Neural cell (in vitro differentiated cells): ENCODE measurements at regions not wholly inside any gene's neighbourhood (a gene's known extent, or its start where the extent isn't known, plus 50 kb on each side); places are given as distances from the start of the nearest gene placed in this dataset.

ENCODE experiments used
- H2AFZ ChIP-seq: fragments of 200-600, 300-800 bp; sonication (generic), shearing (Covaris generic); 2 replicates; pipeline ENCODE4 v1.6.0; 2014; ENCODE audit warnings: low read depth, mild to moderate bottlenecking, antibody characterized with exemption, low read length, moderate library complexity
- H3F3A ChIP-seq: fragments of 200-600 bp; shearing (Covaris generic); 2 replicates; pipeline ENCODE4 v1.6.1; 2016; ENCODE audit warnings: mild to moderate bottlenecking, moderate library complexity, mixed read lengths, antibody characterized with exemption, low read length; ENCODE audit not compliant: insufficient read depth, poor library complexity, severe bottlenecking
- H3K27ac ChIP-seq: fragments of 200-600, 300-800 bp; sonication (generic), shearing (Covaris generic); 2 replicates; pipeline ENCODE4 v1.5.1; 2014; ENCODE audit warnings: mild to moderate bottlenecking, low read length, moderate library complexity
- H3K27me3 ChIP-seq: fragments of 300-800, 200-600 bp; sonication (generic), shearing (Covaris generic); 2 replicates; pipeline ENCODE4 v1.6.0; 2014; ENCODE audit warnings: mild to moderate bottlenecking, low read depth, low read length, moderate library complexity; ENCODE audit not compliant: insufficient read depth
- H3K36me3 ChIP-seq: fragments of 300-800, 200-600 bp; sonication (generic), shearing (Covaris generic); 2 replicates; pipeline ENCODE4 v1.5.1; 2014; ENCODE audit warnings: mild to moderate bottlenecking, antibody characterized with exemption, low read length, moderate library complexity; ENCODE audit not compliant: insufficient read depth
- H3K4me2 ChIP-seq: fragments of 300-800, 200-600 bp; sonication (generic), shearing (Covaris generic); 2 replicates; pipeline ENCODE4 v1.6.0; 2014; ENCODE audit warnings: mild to moderate bottlenecking, low read length
- H3K4me3 ChIP-seq: fragments of 300-800, 200-600 bp; sonication (generic), shearing (Covaris generic); 2 replicates; pipeline ENCODE4 v1.5.1; 2014; ENCODE audit warnings: mild to moderate bottlenecking, low read length, moderate library complexity
- H3K79me2 ChIP-seq: fragments of 200-600 bp; shearing (Covaris generic); replicated peaks from 2 replicates; pipeline ENCODE4 v1.6.0; 2014; ENCODE audit warnings: mild to moderate bottlenecking, low read length, moderate library complexity; ENCODE audit not compliant: insufficient read depth
- H3K9ac ChIP-seq: fragments of 300-800, 200-600 bp; sonication (generic), shearing (Covaris generic); 2 replicates; pipeline ENCODE4 v1.6.1; 2016; ENCODE audit warnings: mild to moderate bottlenecking, low read length, mixed read lengths
- H3K9me2 ChIP-seq: fragments of 200-600 bp; shearing (Covaris generic); 2 replicates; pipeline ENCODE4 v1.6.1; 2016; ENCODE audit warnings: mild to moderate bottlenecking, low read length, mixed read lengths; ENCODE audit not compliant: insufficient read depth
- H3K9me3 ChIP-seq: fragments of 200-600, 300-800 bp; sonication (generic), shearing (Covaris generic); 2 replicates; pipeline ENCODE4 v1.6.1; 2016; ENCODE audit warnings: mild to moderate bottlenecking, mixed run types, low read length, moderate library complexity, mixed read lengths
- H4K20me1 ChIP-seq: fragments of 200-600 bp; shearing (Covaris generic); 2 replicates; pipeline ENCODE4 v1.6.1; 2016; ENCODE audit warnings: mild to moderate bottlenecking, mixed run types; ENCODE audit not compliant: insufficient read depth
- EP300 ChIP-seq: fragments of 450-650 bp; conservative IDR thresholded peaks from 2 replicates; pipeline ENCODE4 v1.6.1; 2014; ENCODE audit warnings: antibody characterized with exemption, mild to moderate bottlenecking, moderate library complexity; ENCODE audit not compliant: poor library complexity, severe bottlenecking
- EZH2 ChIP-seq: fragments of 200-600, 300-800 bp; shearing (Covaris generic), sonication (generic); IDR thresholded peaks from 2 replicates; pipeline ENCODE4 v1.6.1; 2014; ENCODE audit warnings: antibody characterized with exemption, low read length, borderline replicate concordance, mild to moderate bottlenecking; ENCODE audit not compliant: insufficient read depth, poor library complexity, severe bottlenecking
- MXI1 ChIP-seq: fragments of 450-650 bp; conservative IDR thresholded peaks from 2 replicates; pipeline ENCODE4 v1.6.1; 2014; ENCODE audit warnings: antibody characterized with exemption, mild to moderate bottlenecking; ENCODE audit not compliant: poor library complexity, severe bottlenecking
- POLR2AphosphoS5 ChIP-seq: IDR thresholded peaks from 2 replicates; pipeline ENCODE4 v1.6.1; 2012
- RAD21 ChIP-seq: fragments of 450-650 bp; conservative IDR thresholded peaks from 2 replicates; pipeline ENCODE4 v1.6.1; 2014; ENCODE audit warnings: antibody characterized with exemption, mild to moderate bottlenecking, moderate library complexity
- SMC3 ChIP-seq: fragments of 450-650 bp; conservative IDR thresholded peaks from 2 replicates; pipeline ENCODE4 v1.6.1; 2014; ENCODE audit warnings: antibody characterized with exemption, mild to moderate bottlenecking, moderate library complexity; ENCODE audit not compliant: poor library complexity
- TAF1 ChIP-seq: IDR thresholded peaks from 2 replicates; pipeline ENCODE4 v1.6.1; 2012; ENCODE audit warnings: low read depth
- TF ChIP-seq, protein P1 (sequence below): fragments of 450-650 bp; IDR thresholded peaks from 2 replicates; pipeline ENCODE4 v1.5.1; 2014; ENCODE audit warnings: antibody characterized with exemption, mild to moderate bottlenecking, moderate library complexity; ENCODE audit not compliant: poor library complexity, severe bottlenecking
- TF ChIP-seq, protein P2 (sequence below): IDR thresholded peaks from 2 replicates; pipeline ENCODE4 v1.6.1; 2012; ENCODE audit warnings: borderline replicate concordance

DNA sequence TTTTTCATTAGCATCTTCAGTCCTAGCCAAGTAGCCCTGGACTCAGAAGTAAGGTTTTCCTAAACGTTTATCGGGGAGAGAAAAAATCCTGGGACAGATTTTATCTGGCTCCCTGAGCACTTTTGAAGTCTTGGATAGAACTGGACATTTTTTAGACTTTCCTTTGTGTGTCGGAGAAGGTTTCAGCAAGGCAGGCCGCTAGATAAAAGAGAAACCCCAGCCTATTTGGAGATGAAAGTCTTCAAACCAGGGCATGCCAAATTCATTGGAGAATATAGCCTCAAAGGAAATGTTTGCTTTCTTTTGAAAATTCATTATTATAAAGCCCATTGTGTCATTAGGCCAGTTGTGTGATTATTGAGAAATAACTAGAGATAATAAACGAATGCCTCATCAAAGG is 228.1 kb downstream of the BAMBI start:
- Histone ChIP-seq H4K20me1 (no peaks in the 10 kb centered on the region), H3K79me2 (no peaks in the 10 kb centered on the region), H3K4me3 (no peak overlapping the region), H3K9me2 (no peaks in the 10 kb centered on the region), H3F3A (no peaks in the 10 kb centered on the region), H3K4me2 (no peak overlapping the region), H3K9ac (no peak overlapping the region), H3K36me3 (no peaks in the 10 kb centered on the region), H3K27ac (no peak overlapping the region), H2AFZ (no peak overlapping the region), H3K9me3 (no peaks in the 10 kb centered on the region), H3K27me3 (peaks cover 4% of the 10 kb centered on the region)
- TF ChIP-seq, protein P1, sequence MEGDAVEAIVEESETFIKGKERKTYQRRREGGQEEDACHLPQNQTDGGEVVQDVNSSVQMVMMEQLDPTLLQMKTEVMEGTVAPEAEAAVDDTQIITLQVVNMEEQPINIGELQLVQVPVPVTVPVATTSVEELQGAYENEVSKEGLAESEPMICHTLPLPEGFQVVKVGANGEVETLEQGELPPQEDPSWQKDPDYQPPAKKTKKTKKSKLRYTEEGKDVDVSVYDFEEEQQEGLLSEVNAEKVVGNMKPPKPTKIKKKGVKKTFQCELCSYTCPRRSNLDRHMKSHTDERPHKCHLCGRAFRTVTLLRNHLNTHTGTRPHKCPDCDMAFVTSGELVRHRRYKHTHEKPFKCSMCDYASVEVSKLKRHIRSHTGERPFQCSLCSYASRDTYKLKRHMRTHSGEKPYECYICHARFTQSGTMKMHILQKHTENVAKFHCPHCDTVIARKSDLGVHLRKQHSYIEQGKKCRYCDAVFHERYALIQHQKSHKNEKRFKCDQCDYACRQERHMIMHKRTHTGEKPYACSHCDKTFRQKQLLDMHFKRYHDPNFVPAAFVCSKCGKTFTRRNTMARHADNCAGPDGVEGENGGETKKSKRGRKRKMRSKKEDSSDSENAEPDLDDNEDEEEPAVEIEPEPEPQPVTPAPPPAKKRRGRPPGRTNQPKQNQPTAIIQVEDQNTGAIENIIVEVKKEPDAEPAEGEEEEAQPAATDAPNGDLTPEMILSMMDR, result no peak
- TF ChIP-seq, protein P2, sequence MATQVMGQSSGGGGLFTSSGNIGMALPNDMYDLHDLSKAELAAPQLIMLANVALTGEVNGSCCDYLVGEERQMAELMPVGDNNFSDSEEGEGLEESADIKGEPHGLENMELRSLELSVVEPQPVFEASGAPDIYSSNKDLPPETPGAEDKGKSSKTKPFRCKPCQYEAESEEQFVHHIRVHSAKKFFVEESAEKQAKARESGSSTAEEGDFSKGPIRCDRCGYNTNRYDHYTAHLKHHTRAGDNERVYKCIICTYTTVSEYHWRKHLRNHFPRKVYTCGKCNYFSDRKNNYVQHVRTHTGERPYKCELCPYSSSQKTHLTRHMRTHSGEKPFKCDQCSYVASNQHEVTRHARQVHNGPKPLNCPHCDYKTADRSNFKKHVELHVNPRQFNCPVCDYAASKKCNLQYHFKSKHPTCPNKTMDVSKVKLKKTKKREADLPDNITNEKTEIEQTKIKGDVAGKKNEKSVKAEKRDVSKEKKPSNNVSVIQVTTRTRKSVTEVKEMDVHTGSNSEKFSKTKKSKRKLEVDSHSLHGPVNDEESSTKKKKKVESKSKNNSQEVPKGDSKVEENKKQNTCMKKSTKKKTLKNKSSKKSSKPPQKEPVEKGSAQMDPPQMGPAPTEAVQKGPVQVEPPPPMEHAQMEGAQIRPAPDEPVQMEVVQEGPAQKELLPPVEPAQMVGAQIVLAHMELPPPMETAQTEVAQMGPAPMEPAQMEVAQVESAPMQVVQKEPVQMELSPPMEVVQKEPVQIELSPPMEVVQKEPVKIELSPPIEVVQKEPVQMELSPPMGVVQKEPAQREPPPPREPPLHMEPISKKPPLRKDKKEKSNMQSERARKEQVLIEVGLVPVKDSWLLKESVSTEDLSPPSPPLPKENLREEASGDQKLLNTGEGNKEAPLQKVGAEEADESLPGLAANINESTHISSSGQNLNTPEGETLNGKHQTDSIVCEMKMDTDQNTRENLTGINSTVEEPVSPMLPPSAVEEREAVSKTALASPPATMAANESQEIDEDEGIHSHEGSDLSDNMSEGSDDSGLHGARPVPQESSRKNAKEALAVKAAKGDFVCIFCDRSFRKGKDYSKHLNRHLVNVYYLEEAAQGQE, result no peak
- TF ChIP-seq RAD21 (no peak), MXI1 (no peak), EZH2 (no peak), POLR2AphosphoS5 (no peak), TAF1 (no peak), EP300 (no peak), SMC3 (no peak)

DNA sequence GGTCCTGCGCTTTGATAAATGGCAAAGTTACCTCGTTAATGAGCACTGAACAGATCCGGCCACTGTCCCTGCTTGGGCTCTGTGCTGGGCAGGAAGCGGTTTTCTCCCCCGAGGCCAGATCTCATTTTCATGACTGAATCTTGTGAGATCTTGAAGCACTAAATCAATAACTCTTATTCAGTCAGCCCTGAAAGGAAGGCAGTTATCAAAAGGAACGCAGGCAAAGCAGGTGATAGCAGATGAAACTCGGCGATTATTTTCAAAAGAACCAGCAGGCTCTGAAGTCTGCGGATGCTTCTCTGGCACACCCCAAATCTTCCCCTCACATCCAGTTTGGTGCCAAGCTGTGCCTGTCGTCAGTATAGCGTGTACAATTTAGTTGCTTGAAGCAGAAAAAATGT is 228.7 kb downstream of the BAMBI start:
- Histone ChIP-seq H4K20me1 (no peaks in the 10 kb centered on the region), H3K4me2 (no peak overlapping the region), H3K79me2 (no peaks in the 10 kb centered on the region), H2AFZ (no peak overlapping the region), H3K27ac (no peak overlapping the region), H3K36me3 (no peaks in the 10 kb centered on the region), H3K9me2 (no peaks in the 10 kb centered on the region), H3K27me3 (peaks cover 4% of the 10 kb centered on the region), H3F3A (no peaks in the 10 kb centered on the region), H3K9ac (no peak overlapping the region), H3K9me3 (no peaks in the 10 kb centered on the region), H3K4me3 (no peak overlapping the region)
- TF ChIP-seq, protein P1, result no peak
- TF ChIP-seq MXI1, result no peak
- no peak for TF ChIP-seq RAD21
- TF ChIP-seq EP300, result no peak
- TF ChIP-seq EZH2, result no peak
- no peak for TF ChIP-seq SMC3
- TF ChIP-seq, protein P2, result no peak
- no peak for TF ChIP-seq POLR2AphosphoS5
- no peak for TF ChIP-seq TAF1
